ENCODE measurements at regions not wholly inside any gene's neighbourhood (a gene's known extent, or its start where the extent isn't known, plus 50 kb on each side); places are given as distances from the start of the nearest gene placed in this dataset.
"Not testable (repeated sequence)": the region's sequence is repeated elsewhere in the genome, so short reads cannot be mapped to it uniquely, and the experiment has no call there.

DNA sequence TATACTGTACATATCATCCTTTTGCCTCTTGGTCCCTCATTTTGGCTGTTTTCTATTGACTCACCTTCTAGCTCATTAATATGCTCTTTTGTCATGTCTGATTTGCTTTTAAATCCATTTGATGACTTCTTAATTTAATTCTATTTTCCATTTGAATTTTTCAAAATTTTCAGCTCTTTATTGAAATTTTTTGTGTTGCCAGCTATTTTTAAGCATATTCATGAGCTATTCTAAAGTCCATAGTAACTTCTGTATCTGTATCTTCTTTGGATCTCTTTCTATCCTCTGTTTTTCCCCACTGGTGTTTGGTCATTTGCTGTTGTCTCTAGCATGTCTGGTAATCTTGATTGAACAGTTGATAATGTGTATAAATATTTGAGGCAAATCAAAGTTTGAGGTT lies 227.8 kb downstream of the NDUFA10 start:
- H3K27me3 Mint-ChIP-seq (ENCODE audit: low read depth in 2 of 2) = peaks cover 14 to 31% of the 10 kb centered on the region in 2 donors
- TF ChIP-seq, protein P1, sequence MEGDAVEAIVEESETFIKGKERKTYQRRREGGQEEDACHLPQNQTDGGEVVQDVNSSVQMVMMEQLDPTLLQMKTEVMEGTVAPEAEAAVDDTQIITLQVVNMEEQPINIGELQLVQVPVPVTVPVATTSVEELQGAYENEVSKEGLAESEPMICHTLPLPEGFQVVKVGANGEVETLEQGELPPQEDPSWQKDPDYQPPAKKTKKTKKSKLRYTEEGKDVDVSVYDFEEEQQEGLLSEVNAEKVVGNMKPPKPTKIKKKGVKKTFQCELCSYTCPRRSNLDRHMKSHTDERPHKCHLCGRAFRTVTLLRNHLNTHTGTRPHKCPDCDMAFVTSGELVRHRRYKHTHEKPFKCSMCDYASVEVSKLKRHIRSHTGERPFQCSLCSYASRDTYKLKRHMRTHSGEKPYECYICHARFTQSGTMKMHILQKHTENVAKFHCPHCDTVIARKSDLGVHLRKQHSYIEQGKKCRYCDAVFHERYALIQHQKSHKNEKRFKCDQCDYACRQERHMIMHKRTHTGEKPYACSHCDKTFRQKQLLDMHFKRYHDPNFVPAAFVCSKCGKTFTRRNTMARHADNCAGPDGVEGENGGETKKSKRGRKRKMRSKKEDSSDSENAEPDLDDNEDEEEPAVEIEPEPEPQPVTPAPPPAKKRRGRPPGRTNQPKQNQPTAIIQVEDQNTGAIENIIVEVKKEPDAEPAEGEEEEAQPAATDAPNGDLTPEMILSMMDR (IDR thresholded peaks at IDR 0.05) = no peak
- ATAC-seq (no peak), DNase-seq (no peak)
- no peak overlapping the region for H3K4me3 ChIP-seq (ENCODE audit: low read length)
- no peaks in the 10 kb centered on the region for H3K9me3 ChIP-seq (ENCODE audit: control insufficient read depth, insufficient read depth, low read length)
- no peaks in the 10 kb centered on the region for H3K4me1 ChIP-seq (ENCODE audit: control insufficient read depth, insufficient read depth, low read length)
- intact Hi-C loops (cut with micrococcal nuclease) = no loop called here
- H3K4me3 Mint-ChIP-seq = no peak overlapping the region
- H3K36me3 ChIP-seq (ENCODE audit: control insufficient read depth, insufficient read depth, low read length) = no peaks in the 10 kb centered on the region
- H3K9me3 Mint-ChIP-seq = no peaks in the 10 kb centered on the region
- H3K27me3 ChIP-seq (ENCODE audit: control insufficient read depth, insufficient read depth, low read length) = no peaks in the 10 kb centered on the region
- H3K36me3 Mint-ChIP-seq = no peaks in the 10 kb centered on the region
- no peak overlapping the region for H3K27ac Mint-ChIP-seq
- H3K27ac ChIP-seq (ENCODE audit: low read length) = no peak overlapping the region
- no peaks in the 10 kb centered on the region for H3K4me1 Mint-ChIP-seq

DNA sequence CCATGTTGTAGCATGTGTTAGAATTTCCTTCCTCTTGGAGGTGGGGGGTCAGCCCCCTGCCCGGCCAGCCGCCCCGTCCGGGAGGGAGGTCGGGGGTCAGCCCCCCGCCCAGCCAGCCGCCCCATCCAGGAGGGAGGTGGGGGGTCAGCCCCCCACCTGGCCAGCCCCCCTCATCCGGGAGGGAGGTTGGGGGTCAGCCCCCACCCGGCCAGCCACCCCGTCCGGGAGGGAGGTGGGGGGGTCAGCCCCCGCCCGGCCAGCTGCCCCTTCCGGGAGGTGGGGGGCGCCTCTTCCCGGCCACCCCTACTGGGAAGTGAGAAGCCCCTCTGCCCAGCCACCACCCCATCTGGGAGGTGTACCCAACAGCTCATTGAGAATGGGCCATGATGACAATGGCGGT lies 229.4 kb downstream of the NDUFA10 start:
- H3K27ac Mint-ChIP-seq; H3K27ac ChIP-seq (ENCODE audit: low read length); DNase-seq; H3K4me3 ChIP-seq (ENCODE audit: low read length); H3K4me1 ChIP-seq (ENCODE audit: control insufficient read depth, insufficient read depth, low read length); H3K4me3 Mint-ChIP-seq; ATAC-seq; H3K27me3 ChIP-seq (ENCODE audit: control insufficient read depth, insufficient read depth, low read length); H3K9me3 ChIP-seq (ENCODE audit: control insufficient read depth, insufficient read depth, low read length); H3K36me3 Mint-ChIP-seq; H3K4me1 Mint-ChIP-seq; H3K36me3 ChIP-seq (ENCODE audit: control insufficient read depth, insufficient read depth, low read length); intact Hi-C loops (cut with micrococcal nuclease); H3K9me3 Mint-ChIP-seq: not testable (repeated sequence)
- H3K27me3 Mint-ChIP-seq (ENCODE audit: low read depth in 2 of 2) = peaks cover 8 to 18% of the 10 kb centered on the region in 2 donors
- 95% methylated on average over 7 of the region's 17 CpGs for WGBS (ENCODE audit: insufficient coverage)

DNA sequence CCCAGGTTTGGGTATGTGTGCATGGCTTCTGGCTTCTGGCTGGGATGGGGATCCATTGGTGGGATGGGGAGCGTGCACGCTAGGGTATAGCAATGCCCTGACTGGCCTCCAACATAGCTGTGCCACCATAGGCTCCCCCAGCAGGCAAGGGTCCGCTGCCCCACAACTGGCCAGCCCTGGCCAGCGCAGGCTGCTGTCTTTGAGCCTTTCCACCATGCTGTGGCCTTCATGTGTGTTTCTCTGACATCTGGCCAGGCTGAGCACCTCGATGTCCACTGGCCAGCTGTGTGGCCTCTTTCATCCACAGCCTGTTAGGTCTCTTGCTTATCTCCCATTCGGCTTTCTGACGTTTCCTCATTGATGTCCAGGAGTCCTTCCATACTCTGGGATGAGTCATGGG lies 231.3 kb downstream of the NDUFA10 start:
- WGBS (ENCODE audit: insufficient coverage) = 88% methylated on average over 7 of the region's 7 CpGs
- H3K4me1 Mint-ChIP-seq = no peaks in the 10 kb centered on the region
- no peaks in the 10 kb centered on the region for H3K36me3 Mint-ChIP-seq
- no peaks in the 10 kb centered on the region for H3K4me1 ChIP-seq (ENCODE audit: control insufficient read depth, insufficient read depth, low read length)
- H3K27ac Mint-ChIP-seq = no peak overlapping the region
- H3K9me3 Mint-ChIP-seq = no peaks in the 10 kb centered on the region
- no peaks in the 10 kb centered on the region for H3K27me3 ChIP-seq (ENCODE audit: control insufficient read depth, insufficient read depth, low read length)
- intact Hi-C loops (cut with micrococcal nuclease) = no loop called here
- no peak overlapping the region for H3K4me3 ChIP-seq (ENCODE audit: low read length)
- H3K4me3 Mint-ChIP-seq = no peak overlapping the region
- no peaks in the 10 kb centered on the region for H3K9me3 ChIP-seq (ENCODE audit: control insufficient read depth, insufficient read depth, low read length)
- H3K27me3 Mint-ChIP-seq (ENCODE audit: low read depth in 2 of 2) = peaks cover 5 to 10% of the 10 kb centered on the region in 2 donors
- ATAC-seq (no peak), DNase-seq (no peak)
- TF ChIP-seq, protein P1 (IDR thresholded peaks at IDR 0.05) = no peak
- no peak overlapping the region for H3K27ac ChIP-seq (ENCODE audit: low read length)
- H3K36me3 ChIP-seq (ENCODE audit: control insufficient read depth, insufficient read depth, low read length) = no peaks in the 10 kb centered on the region

DNA sequence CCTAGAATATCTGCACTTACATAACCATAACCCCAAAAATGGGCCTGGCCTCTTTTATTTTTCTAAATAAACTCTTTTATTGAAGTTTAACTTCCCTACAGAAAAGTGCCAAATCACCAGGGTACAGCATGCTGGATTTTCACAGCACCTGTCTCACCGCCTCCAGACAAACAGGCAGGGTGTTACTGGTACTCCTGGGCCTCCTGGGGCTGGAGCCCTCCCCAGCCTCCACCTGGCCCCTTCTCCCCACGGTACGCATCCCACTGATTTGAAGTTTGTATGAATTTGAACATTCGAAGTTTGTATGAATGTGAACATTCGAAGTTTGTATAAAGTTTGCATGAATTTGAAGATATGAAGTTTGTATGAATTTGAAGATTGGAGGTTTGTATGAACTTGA lies 232.1 kb downstream of the NDUFA10 start:
- no peaks in the 10 kb centered on the region for H3K36me3 ChIP-seq (ENCODE audit: control insufficient read depth, insufficient read depth, low read length)
- intact Hi-C loops (cut with micrococcal nuclease) = no loop called here
- no peaks in the 10 kb centered on the region for H3K27me3 ChIP-seq (ENCODE audit: control insufficient read depth, insufficient read depth, low read length)
- DNase-seq (no peak), ATAC-seq (no peak)
- WGBS (ENCODE audit: insufficient coverage) = 95% methylated on average over 5 of the region's 5 CpGs
- Mint-ChIP-seq H3K36me3 (no peaks in the 10 kb centered on the region), H3K4me1 (no peaks in the 10 kb centered on the region), H3K9me3 (no peaks in the 10 kb centered on the region), H3K4me3 (no peak overlapping the region), H3K27ac (no peak overlapping the region), H3K27me3 (ENCODE audit: low read depth in 2 of 2) (peaks cover 2 to 5% of the 10 kb centered on the region in 2 donors)
- TF ChIP-seq, protein P1 (IDR thresholded peaks at IDR 0.05) = no peak
- no peaks in the 10 kb centered on the region for H3K9me3 ChIP-seq (ENCODE audit: control insufficient read depth, insufficient read depth, low read length)
- no peak overlapping the region for H3K27ac ChIP-seq (ENCODE audit: low read length)
- H3K4me3 ChIP-seq (ENCODE audit: low read length) = no peak overlapping the region
- H3K4me1 ChIP-seq (ENCODE audit: control insufficient read depth, insufficient read depth, low read length) = no peaks in the 10 kb centered on the region
